Adrenal gland (tissue), 9 donors: ENCODE measurements at regions not wholly inside any gene's neighbourhood (a gene's known extent, or its start where the extent isn't known, plus 50 kb on each side); places are given as distances from the start of the nearest gene placed in this dataset.

Source experiments
- DNase-seq, 7 donors: peaks; one replicate each; pipeline ENCODE4 v3.0.0-alpha.2; 2019 to 2020
- H3K27ac ChIP-seq, 5 donors: fragments of 200-600 bp; sonication (generic) in 4 of 5; 1 replicate in 3 of 5; 2 replicates in 2 of 5; pipeline versions ENCODE4 v1.5.1 to v1.8.0; 2016 to 2020; ENCODE audit warnings: mild to moderate bottlenecking in 1 of 5
- H3K27me3 ChIP-seq: fragments of 200-600 bp; 2 replicates; pipeline ENCODE4 v1.8.0; 2021
- H3K36me3 ChIP-seq, 2 donors: fragments of 200-600 bp; replicated peaks in 1 of 2; 1 replicate in 1 of 2; 2 replicates in 1 of 2; pipeline versions ENCODE4 v1.5.1 to v1.8.0; 2018 to 2022
- H3K4me1 ChIP-seq, 2 donors: fragments of 200-600 bp; replicated peaks in 1 of 2; 1 replicate in 1 of 2; 2 replicates in 1 of 2; pipeline versions ENCODE4 v1.5.1 to v1.8.0; 2018 to 2021
- H3K4me3 ChIP-seq, 4 donors: fragments of 200-600 bp; sonication (generic) in 3 of 4; one replicate each; pipeline ENCODE4 v1.5.1; 2016 to 2018
- H3K9me3 ChIP-seq, 3 donors: fragments of 200-600 bp; sonication (generic) in 1 of 3; replicated peaks in 1 of 3; 1 replicate in 2 of 3; 2 replicates in 1 of 3; pipeline versions ENCODE4 v1.5.1 to v1.8.0; 2016 to 2021
- CTCF ChIP-seq, 6 experiments: fragments of 450-650 bp in 4 of 6; fragments of 200-600 bp in 2 of 6; sonication (generic) in 1 of 6; IDR thresholded peaks; 1 replicate in 5 of 6; 2 replicates in 1 of 6; pipeline versions ENCODE4 v1.5.1 to v1.8.0; 2016 to 2021; ENCODE audit warnings: antibody characterized with exemption in 6 of 6, mild to moderate bottlenecking in 2 of 6, moderate library complexity in 1 of 6
- POLR2A ChIP-seq, 2 donors: fragments of 450-650 bp; IDR thresholded peaks; one replicate each; pipeline ENCODE4 v1.6.1; 2017; ENCODE audit warnings: antibody characterized with exemption in 2 of 2, mild to moderate bottlenecking in 2 of 2, moderate library complexity in 1 of 2
- WGBS, 4 donors: extraction: QIAGEN DNeasy Blood & Tissue Kit in 2 of 4; methylation state at CpG; one replicate each; pipeline versions ENCODE4 v1.1.5 to v1.1.7; 2013 to 2017; 5-methylcytosine and 5-hydroxymethylcytosine counted together
- intact Hi-C, 2 donors: fragments of 100-400 bp; cut with DNase I; formaldehyde crosslinking; loops; one replicate each; pipeline versions ENCODE4 v1.14.1 to v1.15.0; 2022 to 2023
- donor health status: healthy with polysubstance abuse.
- donor health status: Bipolar disorder and iron deficiency.
- donor health status: DM: yes; HTN: yes; CAD: no.
- donor health status: DM: no; HTN: no; CAD: no.
- donor health status: DM: no; HTN: no; CAD: no.

GRCh38 chr3:17995769-17996168 is 253.3 kb upstream of the TBC1D5 start:
- no peaks in the 10 kb centered on the region for H3K36me3 ChIP-seq
- intact Hi-C loops: no loop called here
- DNase-seq: no peak

GRCh38 chr3:17994167-17994566 is 251.7 kb upstream of the TBC1D5 start:
- Histone ChIP-seq H3K36me3 (no peaks in the 10 kb centered on the region), H3K9me3 (no peaks in the 10 kb centered on the region), H3K4me3 (no peak overlapping the region), H3K4me1 (no peaks in the 10 kb centered on the region), H3K27me3 (no peaks in the 10 kb centered on the region), H3K27ac (no peak overlapping the region)
- DNase-seq: no peak
- TF ChIP-seq POLR2A (IDR thresholded peaks at IDR 0.05) (no peak), CTCF (IDR thresholded peaks at IDR 0.05) (no peak)
- WGBS, 4 donors: 73 to 92% (median 84%) methylated on average over 7 of the region's 7 CpGs
- intact Hi-C loops: no loop called here

More at GRCh38 chr3:17995769-17996168, 253.3 kb upstream of the TBC1D5 start:
- no peak for TF ChIP-seq CTCF (IDR thresholded peaks at IDR 0.05)
- no peak for TF ChIP-seq POLR2A (IDR thresholded peaks at IDR 0.05)
- Histone ChIP-seq H3K27ac (no peak overlapping the region), H3K4me1 (no peaks in the 10 kb centered on the region), H3K4me3 (no peak overlapping the region), H3K27me3 (no peaks in the 10 kb centered on the region), H3K9me3 (no peaks in the 10 kb centered on the region)

GRCh38 chr3:17990390-17990789 is 248.0 kb upstream of the TBC1D5 start:
- Histone ChIP-seq H3K4me1 (no peaks in the 10 kb centered on the region), H3K4me3 (no peak overlapping the region), H3K36me3 (no peaks in the 10 kb centered on the region), H3K9me3 (no peaks in the 10 kb centered on the region), H3K27ac (no peak overlapping the region), H3K27me3 (no peaks in the 10 kb centered on the region)
- DNase-seq: no peak
- no peak for TF ChIP-seq POLR2A (IDR thresholded peaks at IDR 0.05)
- TF ChIP-seq CTCF (IDR thresholded peaks at IDR 0.05): no peak
- intact Hi-C loops: no loop called here
- WGBS, 4 donors: 77 to 91% (median 86%) methylated on average over 1 of the region's 1 CpG

- TF ChIP-seq CTCF (IDR thresholded peaks at IDR 0.05) (no peak), POLR2A (IDR thresholded peaks at IDR 0.05) (no peak)
- no peak for DNase-seq
- H3K36me3 ChIP-seq: no peaks in the 10 kb centered on the region
- H3K27ac ChIP-seq: no peak overlapping the region
- WGBS, 4 donors: 66 to 78% (median 67%) methylated on average over 2 of the region's 2 CpGs
- no peak overlapping the region for H3K4me3 ChIP-seq
- intact Hi-C loops: no loop called here
- no peaks in the 10 kb centered on the region for H3K4me1 ChIP-seq
- H3K27me3 ChIP-seq: no peaks in the 10 kb centered on the region
- no peaks in the 10 kb centered on the region for H3K9me3 ChIP-seq
Measured at GRCh38 chr3:17986348-17986816, 244.0 kb upstream of the TBC1D5 start.
